C4-2B (cell line): ENCODE measurements at regions not wholly inside any gene's neighbourhood (a gene's known extent, or its start where the extent isn't known, plus 50 kb on each side); places are given as distances from the start of the nearest gene placed in this dataset.

Experiments
- ZFX ChIP-seq: fragments of 450-650 bp; IDR thresholded peaks from 2 replicates; pipeline ENCODE4 v1.6.1; 2017
- TF ChIP-seq, protein P1 (sequence below): fragments of 450-650 bp; conservative IDR thresholded peaks from 2 replicates; pipeline ENCODE4 v1.5.1; 2017; ENCODE audit warnings: mild to moderate bottlenecking

DNA sequence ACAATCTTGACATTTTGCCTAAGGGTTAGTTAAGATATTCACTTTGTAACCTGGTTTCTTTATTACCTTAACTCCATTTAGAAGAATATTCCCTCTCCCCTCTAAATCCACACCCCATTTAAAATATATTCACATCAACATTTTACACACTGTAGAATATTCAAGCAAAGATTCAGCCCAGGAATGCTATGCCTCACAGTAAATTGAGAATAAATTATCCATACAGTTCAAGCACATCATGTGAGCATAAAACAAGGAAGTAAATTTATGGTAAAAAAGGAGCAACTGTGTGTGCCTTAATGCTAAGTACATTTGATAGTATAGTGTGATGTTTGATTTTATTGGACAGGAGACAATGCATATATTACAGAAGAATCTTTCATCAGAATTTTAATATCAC lies 806.6 kb upstream of the KIF2B start:
- TF ChIP-seq, protein P1, sequence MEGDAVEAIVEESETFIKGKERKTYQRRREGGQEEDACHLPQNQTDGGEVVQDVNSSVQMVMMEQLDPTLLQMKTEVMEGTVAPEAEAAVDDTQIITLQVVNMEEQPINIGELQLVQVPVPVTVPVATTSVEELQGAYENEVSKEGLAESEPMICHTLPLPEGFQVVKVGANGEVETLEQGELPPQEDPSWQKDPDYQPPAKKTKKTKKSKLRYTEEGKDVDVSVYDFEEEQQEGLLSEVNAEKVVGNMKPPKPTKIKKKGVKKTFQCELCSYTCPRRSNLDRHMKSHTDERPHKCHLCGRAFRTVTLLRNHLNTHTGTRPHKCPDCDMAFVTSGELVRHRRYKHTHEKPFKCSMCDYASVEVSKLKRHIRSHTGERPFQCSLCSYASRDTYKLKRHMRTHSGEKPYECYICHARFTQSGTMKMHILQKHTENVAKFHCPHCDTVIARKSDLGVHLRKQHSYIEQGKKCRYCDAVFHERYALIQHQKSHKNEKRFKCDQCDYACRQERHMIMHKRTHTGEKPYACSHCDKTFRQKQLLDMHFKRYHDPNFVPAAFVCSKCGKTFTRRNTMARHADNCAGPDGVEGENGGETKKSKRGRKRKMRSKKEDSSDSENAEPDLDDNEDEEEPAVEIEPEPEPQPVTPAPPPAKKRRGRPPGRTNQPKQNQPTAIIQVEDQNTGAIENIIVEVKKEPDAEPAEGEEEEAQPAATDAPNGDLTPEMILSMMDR: no peak
- TF ChIP-seq ZFX: no peak
